ENCODE measurements at regions not wholly inside any gene's neighbourhood (a gene's known extent, or its start where the extent isn't known, plus 50 kb on each side); places are given as distances from the start of the nearest gene placed in this dataset.

- DNase-seq = no peak
Measured at GRCh38 chr14:99039331-99040041, 232.5 kb downstream of the BCL11B start.

GRCh38 chr14:99040052-99040451, 231.9 kb downstream of the BCL11B start:
- DNase-seq = no peak

- no peak for DNase-seq
Measured at GRCh38 chr14:99040711-99041110, 231.3 kb downstream of the BCL11B start.

GRCh38 chr14:99041141-99041819, 230.7 kb downstream of the BCL11B start:
- DNase-seq = no peak

- DNase-seq = no peak
Measured at GRCh38 chr14:99041820-99042174, 230.2 kb downstream of the BCL11B start.

GRCh38 chr14:99042381-99043266, 229.4 kb downstream of the BCL11B start:
- DNase-seq = no peak

GRCh38 chr14:99043267-99043615, 228.8 kb downstream of the BCL11B start:
- DNase-seq = no peak

GRCh38 chr14:99043756-99044155, 228.2 kb downstream of the BCL11B start:
- DNase-seq = no peak

- no peak for DNase-seq
Measured at GRCh38 chr14:99047441-99048031, 224.5 kb downstream of the BCL11B start.

GRCh38 chr14:99050309-99050708, 221.7 kb downstream of the BCL11B start:
- no peak for DNase-seq

- no peak for DNase-seq
Measured at GRCh38 chr14:99052467-99052866, 219.5 kb downstream of the BCL11B start.

- no peak for DNase-seq
Measured at GRCh38 chr14:99055019-99055418, 217.0 kb downstream of the BCL11B start.

- DNase-seq = no peak
Measured at GRCh38 chr14:99055816-99056215, 216.2 kb downstream of the BCL11B start.

GRCh38 chr14:99057576-99058083, 214.4 kb downstream of the BCL11B start:
- no peak for DNase-seq

- no peak for DNase-seq
Measured at GRCh38 chr14:99058542-99058941, 213.5 kb downstream of the BCL11B start.

GRCh38 chr14:99062216-99062615, 209.8 kb downstream of the BCL11B start:
- DNase-seq = no peak

GRCh38 chr14:99062772-99063418, 209.1 kb downstream of the BCL11B start:
- DNase-seq = no peak

GRCh38 chr14:99063620-99064225, 208.3 kb downstream of the BCL11B start:
- no peak for DNase-seq

GRCh38 chr14:99064262-99064954, 207.6 kb downstream of the BCL11B start:
- no peak for DNase-seq

GRCh38 chr14:99065551-99065950, 206.4 kb downstream of the BCL11B start:
- no peak for DNase-seq

GRCh38 chr14:99066378-99066777, 205.6 kb downstream of the BCL11B start:
- DNase-seq = no peak

Data from RPMI8226 (cell line).